DOHH2 (cell line): ENCODE measurements at regions not wholly inside any gene's neighbourhood (a gene's known extent, or its start where the extent isn't known, plus 50 kb on each side); places are given as distances from the start of the nearest gene placed in this dataset.

Experiments used
- H3F3A ChIP-seq: fragments of 200-600 bp; sonication (generic), shearing (Covaris generic); 2 replicates; pipeline ENCODE4 v1.6.0; 2016; ENCODE audit warnings: antibody characterized with exemption, mild to moderate bottlenecking; ENCODE audit not compliant: control insufficient read depth, insufficient read depth
- H3K27ac ChIP-seq: fragments of 200-600 bp; sonication (generic); 2 replicates; pipeline ENCODE4 v1.5.1; 2014; ENCODE audit warnings: low read depth, mild to moderate bottlenecking, low read length, moderate library complexity
- H3K27me3 ChIP-seq: fragments of 200-600 bp; sonication (generic); 2 replicates; pipeline ENCODE4 v1.6.1; 2014; ENCODE audit warnings: mild to moderate bottlenecking, low read length, mixed read lengths; ENCODE audit not compliant: control insufficient read depth
- H3K36me3 ChIP-seq: fragments of 200-600 bp; sonication (generic); 2 replicates; pipeline ENCODE4 v1.6.1; 2014; ENCODE audit warnings: mild to moderate bottlenecking, low read length, moderate library complexity, mixed read lengths; ENCODE audit not compliant: control insufficient read depth
- H3K4me1 ChIP-seq: fragments of 200-600 bp; sonication (generic); 2 replicates; pipeline ENCODE4 v1.6.1; 2014; ENCODE audit warnings: mild to moderate bottlenecking, low read length, mixed read lengths; ENCODE audit not compliant: control insufficient read depth
- H3K4me2 ChIP-seq: fragments of 200-600 bp; sonication (generic); 2 replicates; pipeline ENCODE4 v1.6.0; 2014; ENCODE audit warnings: mild to moderate bottlenecking, low read length, moderate library complexity
- H3K4me3 ChIP-seq: fragments of 200-600 bp; sonication (generic); 2 replicates; pipeline ENCODE4 v1.5.1; 2014; ENCODE audit warnings: mild to moderate bottlenecking, low read length, mixed read lengths
- H3K79me2 ChIP-seq: fragments of 200-600 bp; sonication (generic); 2 replicates; pipeline ENCODE4 v1.6.1; 2014; ENCODE audit warnings: mild to moderate bottlenecking, low read length, mixed read lengths; ENCODE audit not compliant: control insufficient read depth
- H3K9me2 ChIP-seq: fragments of 200-600 bp; sonication (generic); replicated peaks from 2 replicates; pipeline ENCODE4 v1.6.1; 2014; ENCODE audit warnings: mild to moderate bottlenecking, low read length, mixed read lengths; ENCODE audit not compliant: control insufficient read depth
- H3K9me3 ChIP-seq: fragments of 200-600 bp; sonication (generic); 2 replicates; pipeline ENCODE4 v1.6.1; 2014; ENCODE audit warnings: antibody characterized with exemption, low read length, mixed read lengths; ENCODE audit not compliant: control insufficient read depth, insufficient read depth
- H4K20me1 ChIP-seq: fragments of 200-600 bp; sonication (generic); 2 replicates; pipeline ENCODE4 v1.6.0; 2014; ENCODE audit warnings: low read depth, mild to moderate bottlenecking, antibody characterized with exemption, low read length, moderate library complexity; ENCODE audit not compliant: control insufficient read depth, insufficient read depth
- CTCF ChIP-seq: fragments of 200-600 bp; sonication (generic); IDR thresholded peaks from one replicate; pipeline ENCODE4 v1.5.1; 2014; ENCODE audit warnings: antibody characterized with exemption, mild to moderate bottlenecking, low read depth, low read length; ENCODE audit not compliant: poor library complexity, severe bottlenecking
- EZH2phosphoT487 ChIP-seq: fragments of 200-600 bp; sonication (generic); IDR thresholded peaks from 2 replicates; pipeline ENCODE4 v1.6.1; 2017; ENCODE audit warnings: borderline replicate concordance, mild to moderate bottlenecking, antibody characterized with exemption, low read length, moderate library complexity, mixed read lengths

GRCh38 chr1:39117899-39118450 lies 86.5 kb upstream of the MACF1 start:
- Histone ChIP-seq H3K36me3 (no peaks in the 10 kb centered on the region), H3K4me2 (no peak overlapping the region), H3K4me1 (no peaks in the 10 kb centered on the region), H4K20me1 (no peaks in the 10 kb centered on the region), H3F3A (no peaks in the 10 kb centered on the region), H3K27ac (no peak overlapping the region), H3K27me3 (peaks cover 54% of the 10 kb centered on the region), H3K79me2 (no peaks in the 10 kb centered on the region), H3K9me2 (no peaks in the 10 kb centered on the region), H3K4me3 (no peak overlapping the region), H3K9me3 (no peaks in the 10 kb centered on the region)
- TF ChIP-seq EZH2phosphoT487 (no peak), CTCF (no peak)

- no peaks in the 10 kb centered on the region for H4K20me1 ChIP-seq
- H3K79me2 ChIP-seq = no peaks in the 10 kb centered on the region
- no peak overlapping the region for H3K4me3 ChIP-seq
- H3K9me2 ChIP-seq = no peaks in the 10 kb centered on the region
- no peaks in the 10 kb centered on the region for H3K36me3 ChIP-seq
- no peaks in the 10 kb centered on the region for H3F3A ChIP-seq
- H3K27me3 ChIP-seq = peaks cover 29% of the 10 kb centered on the region
- TF ChIP-seq EZH2phosphoT487 (no peak), CTCF (no peak)
- no peak overlapping the region for H3K4me2 ChIP-seq
- H3K9me3 ChIP-seq = no peaks in the 10 kb centered on the region
- H3K4me1 ChIP-seq = no peaks in the 10 kb centered on the region
- H3K27ac ChIP-seq = no peak overlapping the region
Measured at GRCh38 chr1:39122056-39122455, 82.4 kb upstream of the MACF1 start.

- Histone ChIP-seq H3K4me3 (no peak overlapping the region), H3K9me2 (no peaks in the 10 kb centered on the region), H3K36me3 (no peaks in the 10 kb centered on the region), H3K27me3 (peaks cover 19% of the 10 kb centered on the region), H3K4me1 (no peaks in the 10 kb centered on the region), H3K79me2 (no peaks in the 10 kb centered on the region), H3F3A (no peaks in the 10 kb centered on the region), H3K4me2 (no peak overlapping the region), H4K20me1 (no peaks in the 10 kb centered on the region), H3K9me3 (no peaks in the 10 kb centered on the region), H3K27ac (no peak overlapping the region)
- no peak for TF ChIP-seq EZH2phosphoT487
- TF ChIP-seq CTCF = no peak
Measured at GRCh38 chr1:39124282-39124681, 80.2 kb upstream of the MACF1 start.
